Stomach (tissue), 8 donors: ENCODE measurements at regions not wholly inside any gene's neighbourhood (a gene's known extent, or its start where the extent isn't known, plus 50 kb on each side); places are given as distances from the start of the nearest gene placed in this dataset.

Source experiments
- DNase-seq, 2 donors: peaks; one replicate each; pipeline versions ENCODE4 v3.0.0 to v3.0.0-alpha.2; 2013 to 2019
- H3K27ac ChIP-seq, 5 donors: fragments of 200-600 bp in 4 of 5; sonication (generic) in 4 of 5; one replicate each; pipeline ENCODE4 v1.5.1; 2013 to 2019; ENCODE audit warnings: mild to moderate bottlenecking in 1 of 5, moderate library complexity in 1 of 5
- H3K27me3 ChIP-seq, 3 donors: fragments of 200-600 bp; sonication (generic); one replicate each; pipeline ENCODE4 v1.5.1; 2017 to 2019; ENCODE audit warnings: mixed run types in 1 of 3
- H3K36me3 ChIP-seq, 4 donors: fragments of 200-600 bp; sonication (generic); 1 replicate in 3 of 4; 2 replicates in 1 of 4; pipeline ENCODE4 v1.5.1; 2016 to 2019
- H3K4me1 ChIP-seq, 4 donors: fragments of 200-600 bp; sonication (generic); one replicate each; pipeline ENCODE4 v1.5.1; 2016 to 2019
- H3K4me3 ChIP-seq, 4 donors: fragments of 200-600 bp; sonication (generic) in 3 of 4; one replicate each; pipeline ENCODE4 v1.5.1; 2016 to 2019; ENCODE audit warnings: mild to moderate bottlenecking in 1 of 4
- H3K9me3 ChIP-seq, 4 donors: fragments of 200-600 bp; sonication (generic); one replicate each; pipeline ENCODE4 v1.5.1; 2016 to 2019
- EP300 ChIP-seq: sonication (generic); formaldehyde crosslinking; IDR thresholded peaks from one replicate; pipeline ENCODE4 v1.6.1; 2017; ENCODE audit warnings: antibody characterized with exemption
- POLR2A ChIP-seq, 4 donors: fragments of 450-650 bp; IDR thresholded peaks; one replicate each; pipeline ENCODE4 v1.6.1; 2016; ENCODE audit warnings: antibody characterized with exemption in 4 of 4, control low read depth in 2 of 4, mild to moderate bottlenecking in 1 of 4, moderate library complexity in 1 of 4
- POLR2AphosphoS5 ChIP-seq, 3 donors: sonication (generic); formaldehyde crosslinking; IDR thresholded peaks; one replicate each; pipeline ENCODE4 v1.6.1; 2016; ENCODE audit warnings: antibody characterized with exemption in 3 of 3
- WGBS, 5 donors: extraction: QIAGEN DNeasy Blood & Tissue Kit in 3 of 5; methylation state at CpG; one replicate each; pipeline versions ENCODE4 v1.1.5 to v1.1.7; 2013 to 2018; 5-methylcytosine and 5-hydroxymethylcytosine counted together
- intact Hi-C: fragments of 100-400 bp; cut with DNase I; formaldehyde crosslinking; loops from one replicate; pipeline ENCODE4 v1.15.1; 2023; ENCODE audit warnings: low total_unique reads
- TF ChIP-seq, protein P1 (sequence below), 7 experiments: fragments of 450-650 bp in 4 of 7; fragments of 200-600 bp in 3 of 7; sonication (generic) in 3 of 7; IDR thresholded peaks; one replicate each; pipeline ENCODE4 v1.5.1; 2016 to 2019; ENCODE audit warnings: antibody characterized with exemption in 7 of 7, control low read depth in 2 of 7, mild to moderate bottlenecking in 1 of 7
- donor health status: healthy with polysubstance abuse.
- donor health status: Bipolar disorder and iron deficiency.
- donor health status: healthy.

DNA sequence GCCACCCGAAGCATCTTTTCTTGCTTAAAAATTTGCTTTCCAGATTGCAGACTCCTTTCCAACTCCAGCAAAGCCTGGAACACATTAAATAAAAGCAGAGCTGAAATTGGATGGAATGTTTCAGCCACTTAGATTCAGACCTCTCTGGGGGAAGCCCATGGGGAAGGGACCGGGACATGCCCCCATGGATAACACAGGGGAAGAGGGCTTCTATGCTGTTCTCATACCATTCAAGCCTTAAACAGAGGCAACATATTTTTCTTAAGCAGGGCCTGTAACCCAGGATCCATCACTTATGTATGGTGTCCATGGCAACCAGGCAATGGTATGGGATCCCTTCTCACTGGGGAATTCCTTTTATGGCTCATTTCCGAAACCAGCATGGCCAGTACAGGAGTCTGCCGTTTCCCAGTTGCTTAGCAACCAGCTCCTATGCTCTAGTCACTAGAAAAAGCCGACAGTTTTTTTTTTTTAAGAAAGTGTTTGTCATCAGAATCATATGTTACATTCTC is 62.0 kb upstream of the MARCHF10 start:
- H3K36me3 ChIP-seq: no peaks in the 10 kb centered on the region

GRCh38 chr17:62868723-62869122 is 60.6 kb upstream of the MARCHF10 start:
- Histone ChIP-seq H3K36me3 (no peaks in the 10 kb centered on the region), H3K4me1 (no peaks in the 10 kb centered on the region), H3K9me3 (no peaks in the 10 kb centered on the region), H3K4me3 (no peak overlapping the region), H3K27ac (no peak overlapping the region), H3K27me3 (peaks cover 0 to 4% (median 0%) of the 10 kb centered on the region in 3 donors)
- intact Hi-C loops: no loop called here
- 55 to 73% (median 64%) methylated on average over 2 of the region's 2 CpGs for WGBS, 5 donors
- no peak for TF ChIP-seq EP300
- TF ChIP-seq POLR2AphosphoS5 (IDR thresholded peaks at IDR 0.05): no peak
- no peak for TF ChIP-seq POLR2A (IDR thresholded peaks at IDR 0.05)
- TF ChIP-seq, protein P1, sequence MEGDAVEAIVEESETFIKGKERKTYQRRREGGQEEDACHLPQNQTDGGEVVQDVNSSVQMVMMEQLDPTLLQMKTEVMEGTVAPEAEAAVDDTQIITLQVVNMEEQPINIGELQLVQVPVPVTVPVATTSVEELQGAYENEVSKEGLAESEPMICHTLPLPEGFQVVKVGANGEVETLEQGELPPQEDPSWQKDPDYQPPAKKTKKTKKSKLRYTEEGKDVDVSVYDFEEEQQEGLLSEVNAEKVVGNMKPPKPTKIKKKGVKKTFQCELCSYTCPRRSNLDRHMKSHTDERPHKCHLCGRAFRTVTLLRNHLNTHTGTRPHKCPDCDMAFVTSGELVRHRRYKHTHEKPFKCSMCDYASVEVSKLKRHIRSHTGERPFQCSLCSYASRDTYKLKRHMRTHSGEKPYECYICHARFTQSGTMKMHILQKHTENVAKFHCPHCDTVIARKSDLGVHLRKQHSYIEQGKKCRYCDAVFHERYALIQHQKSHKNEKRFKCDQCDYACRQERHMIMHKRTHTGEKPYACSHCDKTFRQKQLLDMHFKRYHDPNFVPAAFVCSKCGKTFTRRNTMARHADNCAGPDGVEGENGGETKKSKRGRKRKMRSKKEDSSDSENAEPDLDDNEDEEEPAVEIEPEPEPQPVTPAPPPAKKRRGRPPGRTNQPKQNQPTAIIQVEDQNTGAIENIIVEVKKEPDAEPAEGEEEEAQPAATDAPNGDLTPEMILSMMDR (IDR thresholded peaks at IDR 0.05): no peak
- peak in 1 of 2 donors; percentile 55 for DNase-seq

More for the DNA sequence above, 62.0 kb upstream of the MARCHF10 start:
- intact Hi-C loops: no loop called here
- 47 to 69% (median 58%) methylated on average over 5 of the region's 5 CpGs for WGBS, 5 donors
- Histone ChIP-seq H3K4me1 (no peaks in the 10 kb centered on the region), H3K27me3 (peaks cover 0 to 4% (median 0%) of the 10 kb centered on the region in 3 donors), H3K27ac (no peak overlapping the region), H3K9me3 (no peaks in the 10 kb centered on the region), H3K4me3 (no peak overlapping the region)
- DNase-seq: peak in 1 of 2 donors; percentile 74
- TF ChIP-seq, protein P1 (IDR thresholded peaks at IDR 0.05): no peak
- TF ChIP-seq POLR2AphosphoS5 (IDR thresholded peaks at IDR 0.05): no peak
- TF ChIP-seq EP300: no peak
- no peak for TF ChIP-seq POLR2A (IDR thresholded peaks at IDR 0.05)

DNA sequence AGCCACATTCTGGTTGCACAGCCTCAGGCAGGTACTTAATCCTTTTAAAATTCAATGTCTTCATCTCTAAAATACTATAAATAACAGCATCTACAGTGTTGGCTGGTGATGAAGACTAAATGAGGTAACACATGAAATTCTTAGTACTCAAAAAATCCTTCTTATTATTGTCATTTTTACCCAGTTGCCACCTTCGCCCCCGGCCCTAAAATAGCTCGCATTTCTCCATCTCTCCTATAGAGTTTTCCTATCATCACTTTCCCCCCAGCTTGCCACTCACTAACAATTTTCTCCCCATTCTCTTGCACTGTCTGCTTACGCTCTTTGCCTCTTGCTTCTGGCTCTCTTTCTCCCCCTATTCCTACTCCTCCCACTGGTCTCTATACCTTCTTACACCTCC is 59.9 kb upstream of the MARCHF10 start:
- Histone ChIP-seq H3K4me3 (no peak overlapping the region), H3K36me3 (no peaks in the 10 kb centered on the region), H3K9me3 (no peaks in the 10 kb centered on the region), H3K27me3 (peaks cover 0 to 4% (median 0%) of the 10 kb centered on the region in 3 donors), H3K27ac (no peak overlapping the region), H3K4me1 (no peaks in the 10 kb centered on the region)
- intact Hi-C loops: no loop called here
- no peak for DNase-seq
- WGBS, 5 donors: 89 to 97% (median 96%) methylated on average over 4 of the region's 4 CpGs
- no peak for TF ChIP-seq EP300
- TF ChIP-seq, protein P1 (IDR thresholded peaks at IDR 0.05): no peak
- no peak for TF ChIP-seq POLR2AphosphoS5 (IDR thresholded peaks at IDR 0.05)
- no peak for TF ChIP-seq POLR2A (IDR thresholded peaks at IDR 0.05)

GRCh38 chr17:62867303-62867702 is 59.2 kb upstream of the MARCHF10 start:
- H3K27me3 ChIP-seq: peaks cover 0 to 4% (median 0%) of the 10 kb centered on the region in 3 donors
- no peak for DNase-seq
- H3K4me1 ChIP-seq: no peaks in the 10 kb centered on the region
- H3K36me3 ChIP-seq: no peaks in the 10 kb centered on the region
- WGBS, 5 donors: 79 to 93% (median 90%) methylated on average over 5 of the region's 5 CpGs
- no peaks in the 10 kb centered on the region for H3K9me3 ChIP-seq
- TF ChIP-seq POLR2A (IDR thresholded peaks at IDR 0.05): no peak
- no peak for TF ChIP-seq EP300
- no peak for TF ChIP-seq POLR2AphosphoS5 (IDR thresholded peaks at IDR 0.05)
- TF ChIP-seq, protein P1 (IDR thresholded peaks at IDR 0.05): no peak
- no peak overlapping the region for H3K27ac ChIP-seq
- intact Hi-C loops: no loop called here
- no peak overlapping the region for H3K4me3 ChIP-seq
